Stimulated activated CD4-positive, alpha-beta T cell treated with anti-CD3 and anti-CD28 coated beads, Interleukin-2, amount 100 ng/mL, for 4 hours (primary cell): ENCODE measurements at regions not wholly inside any gene's neighbourhood (a gene's known extent, or its start where the extent isn't known, plus 50 kb on each side); places are given as distances from the start of the nearest gene placed in this dataset.
"Not testable (repeated sequence)": the region's sequence is repeated elsewhere in the genome, so short reads cannot be mapped to it uniquely, and the experiment has no call there.

Experiments
- DNase-seq: peaks from one replicate; pipeline ENCODE4 v3.0.0-alpha.2; 2020; ENCODE audit warnings: low read depth

GRCh38 chr6:147651-148050, 144.6 kb upstream of the DUSP22 start:
- DNase-seq, result not testable (repeated sequence)

- peak; percentile 56 for DNase-seq
Measured at GRCh38 chr6:148051-148984, 144.0 kb upstream of the DUSP22 start.

DNA sequence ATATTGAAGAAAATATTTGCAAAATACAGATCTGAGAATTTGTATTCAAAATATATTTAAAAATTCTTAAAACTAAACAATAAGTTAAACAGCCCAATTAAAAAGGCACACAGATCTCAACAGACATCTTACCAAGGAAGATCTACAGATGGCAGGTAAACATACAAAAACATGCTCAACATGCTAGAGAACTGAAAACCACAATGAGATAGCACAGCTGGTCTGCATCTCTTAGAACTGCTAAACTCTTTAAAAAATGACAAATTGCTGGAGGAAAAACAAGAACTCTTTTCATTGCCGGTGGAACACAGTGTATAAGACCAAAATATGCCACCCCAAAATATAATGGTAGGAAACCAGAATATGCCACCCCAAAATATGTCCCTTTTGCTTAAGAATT, 142.1 kb upstream of the DUSP22 start:
- DNase-seq, result not testable (repeated sequence)

- DNase-seq, result not testable (repeated sequence)
Measured at GRCh38 chr6:152436-152835, 139.9 kb upstream of the DUSP22 start.

DNA sequence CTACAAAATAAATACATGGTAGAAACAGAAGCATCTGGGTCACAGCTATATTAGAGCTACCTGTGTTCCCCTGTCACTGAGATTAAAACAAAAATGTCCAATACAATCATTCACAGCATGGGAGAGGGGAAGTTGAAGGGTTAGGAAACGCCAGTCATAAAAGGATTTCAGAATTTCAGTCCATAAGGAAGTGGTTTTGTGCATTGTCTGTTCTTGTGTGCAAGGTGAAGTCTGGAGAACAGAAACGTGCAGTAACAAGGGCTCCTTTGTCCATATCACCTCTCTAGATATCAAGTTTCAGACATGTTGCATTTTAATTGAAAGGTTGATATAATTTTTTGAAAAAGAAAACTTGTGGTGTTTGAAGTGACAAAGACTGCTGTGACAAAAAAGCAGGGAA, 139.3 kb upstream of the DUSP22 start:
- not testable (repeated sequence) for DNase-seq

DNA sequence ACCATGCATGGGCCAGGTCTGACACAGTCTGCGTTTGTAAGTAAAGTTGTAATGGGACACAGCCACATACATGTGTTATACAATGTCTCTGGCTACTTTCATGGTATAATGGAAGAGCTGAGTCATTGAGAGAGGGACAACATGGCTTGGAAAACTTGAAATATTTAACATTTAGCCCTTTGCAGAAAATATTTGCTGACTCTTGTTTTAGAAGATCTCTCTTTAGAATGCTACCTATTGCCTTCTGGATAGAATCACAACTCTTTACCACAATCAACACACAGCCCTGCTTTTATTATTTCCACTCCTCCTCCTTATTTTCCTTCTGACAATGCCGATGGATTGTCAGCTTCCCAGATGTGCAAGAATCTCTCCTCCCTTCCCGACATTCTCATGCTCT, 138.4 kb upstream of the DUSP22 start:
- DNase-seq, result not testable (repeated sequence)

DNA sequence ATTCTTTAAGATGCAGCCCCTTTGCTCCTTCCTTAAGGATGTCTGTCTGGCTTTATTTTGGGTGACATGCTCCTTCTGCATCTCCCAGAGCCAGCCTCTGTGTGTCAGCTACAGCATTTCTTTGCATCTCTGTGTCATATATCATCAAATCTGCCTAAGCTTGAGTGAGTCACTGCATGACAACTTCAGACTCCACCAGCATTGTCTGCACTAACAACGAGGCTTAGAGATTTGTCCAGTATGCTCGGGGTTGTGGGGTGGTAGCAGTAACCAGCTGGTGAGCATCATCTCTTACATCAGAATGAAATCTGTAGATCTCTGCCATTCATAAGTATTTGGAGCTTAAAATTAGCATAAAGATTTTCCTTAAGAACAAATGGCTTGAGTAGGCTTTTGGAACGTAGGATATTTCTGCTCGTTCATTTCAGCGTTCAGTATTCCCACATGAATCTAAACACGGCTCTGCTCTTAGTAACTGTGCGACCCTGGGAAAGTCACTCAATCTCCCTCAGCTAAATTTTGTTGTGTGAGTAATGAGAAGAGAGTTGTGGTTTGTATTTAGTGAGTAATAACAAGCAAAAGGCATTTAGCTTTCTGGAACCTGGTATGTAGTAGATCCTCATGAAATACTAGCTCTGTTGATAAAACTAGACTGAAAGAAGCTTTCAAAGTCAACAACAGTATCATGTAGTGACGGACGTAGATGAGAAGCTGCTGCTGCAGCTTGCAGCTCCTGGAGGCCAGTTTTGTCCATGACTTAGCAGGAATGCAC, 137.8 kb upstream of the DUSP22 start:
- DNase-seq, result not testable (repeated sequence)

GRCh38 chr6:156010-156409, 136.3 kb upstream of the DUSP22 start:
- DNase-seq, result no peak

DNA sequence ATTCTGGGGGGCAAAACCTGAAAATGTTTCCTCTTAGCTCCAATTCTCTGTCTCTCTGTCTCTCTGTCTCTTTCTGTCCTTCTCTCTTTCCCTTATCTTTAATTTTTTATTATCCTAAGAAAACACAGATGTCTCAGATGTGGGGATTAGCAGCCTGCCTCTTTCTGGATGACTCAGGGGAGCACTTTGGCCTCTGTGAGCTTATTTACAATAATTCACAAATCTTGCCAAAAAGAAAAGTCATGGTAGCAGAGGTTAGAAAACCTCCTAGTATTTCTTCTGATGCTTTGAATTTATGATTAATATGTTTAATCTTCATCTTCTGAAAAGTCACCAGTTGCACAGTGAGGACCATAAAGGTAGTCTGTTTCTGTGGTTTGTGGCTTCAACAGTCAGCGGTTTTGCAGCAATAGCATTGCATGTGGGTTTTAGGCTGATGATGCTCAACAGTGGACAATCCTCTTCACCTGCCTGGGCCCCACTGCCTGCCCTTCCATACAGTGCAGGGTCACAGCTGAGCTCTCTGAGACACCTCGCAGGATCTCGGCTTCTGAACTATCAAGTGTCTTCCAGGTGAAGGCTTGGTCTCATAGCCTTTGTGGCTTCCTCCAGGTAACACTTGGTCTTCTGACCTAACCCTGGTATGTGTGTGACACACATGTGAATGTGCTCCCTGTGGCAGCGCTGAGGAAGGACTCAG, 135.7 kb upstream of the DUSP22 start:
- DNase-seq, result not testable (repeated sequence)

- DNase-seq, result not testable (repeated sequence)
Measured at GRCh38 chr6:157176-157575, 135.1 kb upstream of the DUSP22 start.

DNA sequence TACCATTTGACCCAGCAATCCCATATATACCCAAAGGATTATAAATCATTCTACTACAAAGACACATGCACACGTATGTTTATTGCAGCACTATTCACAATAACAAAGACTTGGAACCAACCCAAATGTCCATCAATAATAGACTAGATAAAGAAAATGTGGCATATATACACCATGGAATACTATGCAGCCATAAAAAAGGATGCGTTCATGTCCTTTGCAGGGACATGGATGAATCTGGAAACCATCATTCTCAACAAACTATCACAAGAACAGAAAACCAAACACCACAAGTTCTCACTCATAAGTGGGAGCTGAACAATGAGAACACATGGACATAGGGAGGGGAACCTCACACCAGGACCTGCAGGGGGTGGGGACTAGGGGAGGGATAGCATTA, 130.6 kb upstream of the DUSP22 start:
- not testable (repeated sequence) for DNase-seq

- DNase-seq, result no peak
Measured at GRCh38 chr6:164720-165119, 127.6 kb upstream of the DUSP22 start.

- no peak for DNase-seq
Measured at GRCh38 chr6:165263-165662, 127.0 kb upstream of the DUSP22 start.

DNA sequence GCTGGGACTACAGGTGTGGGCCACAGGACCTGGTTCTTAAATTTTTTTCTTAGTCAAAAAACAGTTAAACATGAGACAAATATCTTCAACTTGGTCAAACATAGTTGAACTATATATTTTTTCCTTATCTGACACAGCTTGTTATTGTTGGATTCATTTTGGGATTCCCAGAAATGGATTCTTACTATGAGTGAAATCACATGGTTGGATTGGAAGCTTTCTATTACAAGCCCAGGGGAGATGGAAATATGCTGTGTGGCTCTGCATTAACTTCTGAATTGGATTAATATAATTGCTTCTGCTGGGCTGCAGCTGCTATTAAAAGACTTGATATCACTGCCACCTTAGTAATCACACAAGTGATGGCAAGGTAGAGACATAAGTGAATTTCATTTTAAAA, 126.4 kb upstream of the DUSP22 start:
- no peak for DNase-seq

DNA sequence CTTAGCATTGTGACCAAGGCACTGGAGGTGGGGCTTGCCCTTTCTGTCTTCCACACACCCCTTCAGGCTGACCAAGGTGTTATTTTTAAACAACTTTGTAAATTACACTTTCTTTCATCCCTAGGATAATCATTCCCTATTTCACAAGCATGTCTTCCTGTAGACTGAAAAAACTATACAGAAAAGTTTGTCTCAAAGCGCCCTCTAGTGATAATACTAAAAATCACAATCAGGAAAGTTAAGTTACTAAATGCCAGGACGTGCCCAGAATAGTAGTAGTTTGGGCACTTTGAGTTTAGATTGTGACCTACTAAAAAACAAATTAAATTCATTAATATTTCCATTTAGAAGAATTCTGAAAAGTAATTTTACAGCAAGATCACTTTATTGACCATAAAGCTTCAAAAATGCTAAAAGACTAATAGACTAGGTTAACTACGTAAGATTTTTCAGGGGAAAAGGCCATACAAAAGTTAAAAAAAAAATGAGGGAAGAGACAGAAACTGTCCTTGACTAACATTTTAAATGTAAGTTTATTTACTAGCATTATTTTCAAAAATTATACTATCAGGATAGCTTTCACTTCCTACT, 123.3 kb upstream of the DUSP22 start:
- no peak for DNase-seq

DNA sequence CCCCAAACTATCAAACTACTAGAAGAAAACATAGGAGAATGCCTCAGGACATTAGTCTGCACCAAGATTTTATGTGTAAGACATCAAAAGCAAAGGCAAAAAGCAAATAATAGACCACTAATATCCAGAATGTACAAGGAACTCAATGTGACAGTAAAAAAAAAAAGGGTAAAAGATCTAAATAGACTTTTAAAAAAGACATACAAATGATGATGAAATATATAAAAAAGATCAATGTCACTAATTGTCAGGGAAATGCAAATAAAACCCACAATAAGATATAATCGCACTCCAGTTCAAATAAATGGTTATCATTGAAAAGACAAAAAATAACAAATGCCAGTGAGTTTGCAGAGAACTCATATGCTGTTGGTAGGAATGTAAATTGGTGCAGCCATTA, 118.3 kb upstream of the DUSP22 start:
- DNase-seq, result no peak

GRCh38 chr6:175680-176079, 116.6 kb upstream of the DUSP22 start:
- no peak for DNase-seq

GRCh38 chr6:176766-177165, 115.5 kb upstream of the DUSP22 start:
- no peak for DNase-seq

DNA sequence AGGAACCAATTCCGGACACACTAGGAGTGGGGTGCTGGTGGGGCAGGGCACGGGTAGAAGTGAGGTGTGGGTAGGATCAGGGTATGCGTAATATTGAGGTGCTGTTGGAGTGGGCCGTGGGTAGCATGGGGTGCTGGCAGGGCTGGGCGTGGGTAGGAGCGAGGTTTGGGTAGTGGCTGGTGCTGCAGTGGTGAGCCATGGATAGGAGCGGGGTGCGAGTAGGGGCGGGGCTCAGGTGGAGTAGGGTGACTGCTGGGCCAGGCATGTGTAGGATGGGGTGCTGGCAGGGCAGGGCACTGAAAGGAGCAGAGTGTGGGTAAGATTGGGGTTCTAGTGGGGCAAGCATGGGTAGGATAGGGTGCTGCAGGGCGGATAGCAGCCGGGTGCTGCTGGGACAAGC, 114.2 kb upstream of the DUSP22 start:
- DNase-seq, result no peak

- DNase-seq, result not testable (repeated sequence)
Measured at GRCh38 chr6:178929-179328, 113.4 kb upstream of the DUSP22 start.

DNA sequence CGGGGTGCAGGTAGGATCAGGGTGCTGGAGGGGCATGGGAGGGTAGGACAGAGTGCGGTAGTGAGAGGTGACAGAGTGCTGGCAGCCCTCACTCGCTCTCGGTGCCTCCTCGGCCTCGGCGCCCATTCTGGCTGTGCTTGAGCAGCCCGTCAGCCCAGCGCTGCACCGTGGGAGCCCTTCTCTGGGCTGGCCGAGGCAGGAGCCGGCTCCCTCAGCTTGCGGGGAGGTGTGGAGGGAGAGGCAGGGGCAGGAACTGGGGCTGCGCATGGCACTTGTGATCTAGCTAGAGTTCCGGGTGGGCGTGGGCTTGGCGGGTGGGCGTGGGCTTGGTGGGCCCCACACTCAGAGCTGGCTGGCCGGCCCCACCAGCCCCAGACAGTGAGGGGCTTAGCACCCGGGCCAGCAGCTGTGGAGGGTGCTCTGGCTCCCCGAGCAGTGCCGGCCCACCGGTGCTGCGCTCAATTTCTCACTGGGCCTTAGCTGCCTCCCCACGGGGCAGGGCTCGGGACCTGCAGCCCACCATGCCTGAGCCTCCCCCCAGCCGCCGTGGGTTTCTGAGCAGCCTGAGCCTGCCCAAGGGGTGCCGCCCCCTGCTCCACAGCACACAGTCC, 112.8 kb upstream of the DUSP22 start:
- DNase-seq, result no peak
